Body of pancreas (tissue), 4 donors: ENCODE measurements at regions not wholly inside any gene's neighbourhood (a gene's known extent, or its start where the extent isn't known, plus 50 kb on each side); places are given as distances from the start of the nearest gene placed in this dataset.

ENCODE experiments used
- POLR2A ChIP-seq, 3 donors: fragments of 450-650 bp; IDR thresholded peaks; one replicate each; pipeline ENCODE4 v1.6.1; 2016; ENCODE audit warnings: antibody characterized with exemption in 3 of 3, mild to moderate bottlenecking in 2 of 3
- TF ChIP-seq, protein P1 (sequence below), 7 experiments: fragments of 450-650 bp in 4 of 7; fragments of 200-600 bp in 3 of 7; sonication (generic) in 3 of 7; IDR thresholded peaks; one replicate each; pipeline ENCODE4 v1.5.1; 2016 to 2019; ENCODE audit warnings: antibody characterized with exemption in 7 of 7

DNA sequence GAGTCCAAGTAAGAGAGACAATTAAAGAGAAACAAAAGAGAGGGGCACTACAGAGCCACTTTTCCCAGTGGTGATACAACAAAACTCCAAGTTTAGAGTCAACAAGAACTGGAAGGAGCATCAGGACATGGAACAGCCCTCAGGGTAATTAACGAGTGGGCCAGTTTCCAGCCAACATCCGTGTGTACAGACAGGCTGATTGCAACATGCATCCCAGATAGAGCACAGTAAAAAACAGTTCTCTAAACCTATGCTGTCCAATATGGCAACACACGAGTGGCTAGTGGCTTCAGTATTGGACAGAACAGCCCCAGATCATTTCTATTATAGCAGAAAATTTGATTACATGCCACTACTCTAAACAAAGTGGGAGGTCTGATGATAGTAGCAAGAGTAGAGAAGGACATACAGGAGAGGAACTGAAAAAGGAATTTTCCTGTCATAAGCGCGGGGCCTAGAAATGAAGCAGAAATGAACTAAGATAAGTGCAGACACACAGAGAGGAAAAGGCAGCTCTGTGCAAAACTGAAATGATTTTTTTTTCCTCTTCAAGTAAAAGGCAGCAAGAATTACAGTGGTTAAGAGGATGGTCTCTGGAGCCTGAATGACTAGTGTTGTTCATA lies 175.6 kb upstream of the CCNG1 start:
- TF ChIP-seq, protein P1, sequence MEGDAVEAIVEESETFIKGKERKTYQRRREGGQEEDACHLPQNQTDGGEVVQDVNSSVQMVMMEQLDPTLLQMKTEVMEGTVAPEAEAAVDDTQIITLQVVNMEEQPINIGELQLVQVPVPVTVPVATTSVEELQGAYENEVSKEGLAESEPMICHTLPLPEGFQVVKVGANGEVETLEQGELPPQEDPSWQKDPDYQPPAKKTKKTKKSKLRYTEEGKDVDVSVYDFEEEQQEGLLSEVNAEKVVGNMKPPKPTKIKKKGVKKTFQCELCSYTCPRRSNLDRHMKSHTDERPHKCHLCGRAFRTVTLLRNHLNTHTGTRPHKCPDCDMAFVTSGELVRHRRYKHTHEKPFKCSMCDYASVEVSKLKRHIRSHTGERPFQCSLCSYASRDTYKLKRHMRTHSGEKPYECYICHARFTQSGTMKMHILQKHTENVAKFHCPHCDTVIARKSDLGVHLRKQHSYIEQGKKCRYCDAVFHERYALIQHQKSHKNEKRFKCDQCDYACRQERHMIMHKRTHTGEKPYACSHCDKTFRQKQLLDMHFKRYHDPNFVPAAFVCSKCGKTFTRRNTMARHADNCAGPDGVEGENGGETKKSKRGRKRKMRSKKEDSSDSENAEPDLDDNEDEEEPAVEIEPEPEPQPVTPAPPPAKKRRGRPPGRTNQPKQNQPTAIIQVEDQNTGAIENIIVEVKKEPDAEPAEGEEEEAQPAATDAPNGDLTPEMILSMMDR (IDR thresholded peaks at IDR 0.05), result no peak
- no peak for TF ChIP-seq POLR2A (IDR thresholded peaks at IDR 0.05)
